K562 (cell line): ENCODE measurements at regions not wholly inside any gene's neighbourhood (a gene's known extent, or its start where the extent isn't known, plus 50 kb on each side); places are given as distances from the start of the nearest gene placed in this dataset.

ENCODE experiments used
- ATAC-seq: fragments of 200-7000 bp; cut with Tn5 transposase; 3 replicates; pipeline ENCODE4 v1.9.1; 2020; ENCODE audit warnings: moderate library complexity
- BruUV-seq: library from RNA; stranded (reverse); fragments of 400-500 nt; replicated peaks from 2 replicates; lab custom pipeline; 2021; lab: Mats Ljungman, UMichigan
- CTCF ChIA-PET: fragments of 300-600 bp; formaldehyde crosslinking; extraction: SDS; loops from one replicate; lab custom pipeline; 2021; ENCODE audit warnings: low intra/inter-chr PET ratio; lab: Yijun Ruan, JAX
- POLR2A ChIA-PET: fragments of 300-600, 350-650 bp; sonication (Branson Sonifier 250); formaldehyde crosslinking; extraction: SDS; loops from one replicate; lab custom pipeline; 2021; ENCODE audit warnings: antibody characterized with exemption, inconsistent platforms; lab: Yijun Ruan, JAX
- DNase-seq, 4 experiments: peaks; one replicate each; pipeline versions ENCODE4 v3.0.0 to v3.0.0-alpha.2; 2011 to 2018; ENCODE audit warnings: low spot score in 3 of 4, mixed read lengths in 3 of 4; ENCODE audit errors: extremely low read depth in 1 of 4
- FAIRE-seq: peaks from 2 replicates; lab custom pipeline; 2011; peaks lifted over from hg19 to GRCh38; lab: Jason Lieb, UNC
- H2AFZ ChIP-seq: 2 replicates; pipeline ENCODE4 v1.6.0; 2011; ENCODE audit warnings: low read depth, low read length, control low read depth, inconsistent platforms
- H3K27ac ChIP-seq: fragments of 200-600 bp; 3 replicates; pipeline ENCODE4 v1.8.0; 2011; ENCODE audit warnings: low read depth, mild to moderate bottlenecking, control low read depth, inconsistent platforms, low read length, moderate library complexity, mixed read lengths; ENCODE audit errors: extremely low read depth
- H3K27me3 ChIP-seq, 2 experiments: fragments of 300-600 bp in 1 of 2; 2 replicates in 1 of 2; 3 replicates in 1 of 2; pipeline versions ENCODE4 v1.6.0 to v1.8.0; 2011; ENCODE audit warnings: inconsistent platforms in 2 of 2, low read length in 2 of 2, mild to moderate bottlenecking in 1 of 2, mixed read lengths in 1 of 2, moderate library complexity in 1 of 2; ENCODE audit not compliant: control insufficient read depth in 2 of 2, insufficient read depth in 2 of 2
- H3K36me3 ChIP-seq: fragments of 300-600 bp; 3 replicates; pipeline ENCODE4 v1.8.0; 2011; ENCODE audit warnings: mild to moderate bottlenecking, low read length, inconsistent platforms; ENCODE audit not compliant: control insufficient read depth, insufficient read depth
- H3K4me1 ChIP-seq, 2 experiments: fragments of 200-600 bp in 1 of 2; replicated peaks in 1 of 2; 2 replicates in 1 of 2; 3 replicates in 1 of 2; pipeline versions ENCODE4 v1.5.1 to v1.8.0; 2011; ENCODE audit warnings: inconsistent platforms in 2 of 2, low read length in 2 of 2, mild to moderate bottlenecking in 1 of 2, mixed read lengths in 1 of 2, moderate library complexity in 1 of 2; ENCODE audit not compliant: control insufficient read depth in 2 of 2, insufficient read depth in 2 of 2
- H3K4me2 ChIP-seq: 2 replicates; pipeline ENCODE4 v1.6.1; 2011; ENCODE audit warnings: low read length, control low read depth, inconsistent platforms, mixed read lengths; ENCODE audit not compliant: insufficient read depth
- H3K4me3 ChIP-seq: fragments of 200-600 bp; sonication (generic), shearing (Covaris generic); 2 replicates; pipeline ENCODE4 v1.5.1; 2016; ENCODE audit warnings: control low read depth, inconsistent platforms
- H3K79me2 ChIP-seq: fragments of 200-600 bp; 3 replicates; pipeline ENCODE4 v1.8.0; 2011; ENCODE audit warnings: low read length, inconsistent platforms; ENCODE audit not compliant: control insufficient read depth, insufficient read depth
- H3K9ac ChIP-seq, 2 experiments: 2 replicates each; pipeline versions ENCODE4 v1.6.0 to v1.6.1; 2011; ENCODE audit warnings: low read depth in 2 of 2, low read length in 2 of 2, control low read depth in 1 of 2, inconsistent platforms in 1 of 2, mild to moderate bottlenecking in 1 of 2, mixed read lengths in 1 of 2; ENCODE audit not compliant: insufficient read depth in 1 of 2
- H3K9me1 ChIP-seq: one replicate; pipeline ENCODE4 v1.6.0; 2011; ENCODE audit warnings: inconsistent platforms, mild to moderate bottlenecking, low read length, moderate library complexity; ENCODE audit not compliant: control insufficient read depth, insufficient read depth
- H3K9me3 ChIP-seq: replicated peaks from 2 replicates; pipeline ENCODE4 v1.5.1; 2011; ENCODE audit warnings: low read depth, low read length, inconsistent platforms; ENCODE audit not compliant: control insufficient read depth, insufficient read depth
- H4K20me1 ChIP-seq: replicated peaks from 2 replicates; pipeline ENCODE4 v1.6.1; 2011; ENCODE audit warnings: low read length, inconsistent platforms, mixed read lengths; ENCODE audit not compliant: control insufficient read depth, insufficient read depth
- ARID3B ChIP-seq: fragments of 250-450 bp; sonication (Bioruptor Pico); IDR thresholded peaks from 2 replicates; pipeline ENCODE4 v1.4.0; 2020; ENCODE audit warnings: borderline replicate concordance
- CBX8 ChIP-seq: fragments of 200-600 bp; sonication (generic); IDR thresholded peaks from 2 replicates; pipeline ENCODE4 v1.6.1; 2012; ENCODE audit warnings: borderline replicate concordance, mixed run types, low read depth, mild to moderate bottlenecking, moderate library complexity, mixed read lengths, low read length, control low read depth, inconsistent platforms; ENCODE audit not compliant: poor library complexity, severe bottlenecking; ENCODE audit errors: extremely low read depth
- ELF4 ChIP-seq: fragments of 450-650 bp; formaldehyde crosslinking; IDR thresholded peaks from 2 replicates; pipeline ENCODE4 v1.4.0; 2022; ENCODE audit warnings: missing genetic modification characterization
- ID3 ChIP-seq, 2 experiments: fragments of 250-450 bp in 1 of 2; fragments of 450-650 bp in 1 of 2; sonication (Bioruptor Pico) in 1 of 2; IDR thresholded peaks; 2 replicates each; pipeline versions ENCODE4 v1.6.1 to v1.8.0; 2016 to 2021; ENCODE audit warnings: mild to moderate bottlenecking in 2 of 2, moderate library complexity in 2 of 2, missing compliant biosample characterization in 1 of 2, missing genetic modification characterization in 1 of 2
- MCM5 ChIP-seq: fragments of 450-650 bp; IDR thresholded peaks from 2 replicates; pipeline ENCODE4 v1.6.1; 2016; ENCODE audit warnings: low read depth
- PHB2 ChIP-seq: fragments of 450-650 bp; IDR thresholded peaks from 2 replicates; pipeline ENCODE4 v1.6.1; 2017; ENCODE audit warnings: low read depth
- PPARD ChIP-seq: fragments of 250-450 bp; sonication (Bioruptor Pico); IDR thresholded peaks from 2 replicates; pipeline ENCODE4 v1.8.0; 2022; ENCODE audit warnings: inconsistent platforms, mild to moderate bottlenecking, moderate library complexity
- SIN3B ChIP-seq: fragments of 450-650 bp; IDR thresholded peaks from 2 replicates; pipeline ENCODE4 v1.6.1; 2017; ENCODE audit warnings: low read depth, mild to moderate bottlenecking, moderate library complexity
- ZNF408 ChIP-seq: fragments of 250-450 bp; sonication (Bioruptor Pico); IDR thresholded peaks from 2 replicates; pipeline ENCODE4 v1.4.0; 2020; ENCODE audit warnings: low read depth, mild to moderate bottlenecking, moderate library complexity
- WGBS: fragments of 100-300 bp; shearing (Covaris generic); methylation state at CpG from one replicate; pipeline ENCODE4 v1.1.6; 2016; ENCODE audit warnings: low coverage, mixed read lengths; ENCODE audit not compliant: insufficient coverage; ENCODE audit errors: missing lambda C conversion rate; 5-methylcytosine and 5-hydroxymethylcytosine counted together
- in situ Hi-C: fragments of 300-500 bp; cut with MboI; formaldehyde crosslinking; loops from 4 replicates; pipeline ENCODE4 v1.15.0; 2018; ENCODE audit warnings: inconsistent platforms, mixed read lengths
- intact Hi-C: fragments of 100-400 bp; cut with micrococcal nuclease; formaldehyde crosslinking; loops from 2 replicates; pipeline ENCODE4 v1.14.2; 2022

GRCh38 chr10:8262317-8262716, 207.8 kb downstream of the GATA3 start:
- Histone ChIP-seq H3K79me2 (no peaks in the 10 kb centered on the region), H3K36me3 (no peaks in the 10 kb centered on the region), H3K27me3 (peaks cover 0 to 2% of the 10 kb centered on the region in 2 experiments; a peak in 2 of 5 replicates), H3K9ac (no peak overlapping the region), H3K4me1 (no peaks in the 10 kb centered on the region), H4K20me1 (no peaks in the 10 kb centered on the region), H3K27ac (no peak overlapping the region)
- intact Hi-C loops, result no loop called here
- no TSS peak for BruUV-seq
- WGBS, result 0% methylated on average over 4 of the region's 4 CpGs
- TF ChIP-seq MCM5 (no peak), PHB2 (no peak), ARID3B (CRISPR knock-in tag) (no peak), CBX8 (no peak), PPARD (CRISPR knock-in tag) (no peak), ID3 (CRISPR knock-in tag; IDR thresholded peaks at IDR 0.05) (no peak), ID3 (tag; IDR thresholded peaks at IDR 0.05) (no peak), ELF4 (CRISPR knock-in tag) (no peak), SIN3B (no peak), ZNF408 (CRISPR knock-in tag) (no peak)
- TF ChIP-seq, all 486 proteins: peak for 0
- Histone ChIP-seq H2AFZ (no peak overlapping the region), H3K4me3 (no peak overlapping the region), H3K4me2 (no peak overlapping the region), H3K9me1 (no peaks in the 10 kb centered on the region), H3K9me3 (no peaks in the 10 kb centered on the region)
- in situ Hi-C loops, result no loop called here
- ChIA-PET CTCF (no interaction called here), POLR2A (no interaction called here)
- ATAC-seq, result no peak
- no peak for FAIRE-seq
- no peak for DNase-seq
